NT2/D1 (cell line): ENCODE measurements at regions not wholly inside any gene's neighbourhood (a gene's known extent, or its start where the extent isn't known, plus 50 kb on each side); places are given as distances from the start of the nearest gene placed in this dataset.

ENCODE experiments used
- DNase-seq: peaks from one replicate; pipeline ENCODE4 v3.0.0-alpha.2; 2011; ENCODE audit warnings: low read depth, low spot score
- H3K27me3 ChIP-seq: 2 replicates; pipeline ENCODE4 v1.6.0; 2011; ENCODE audit warnings: mild to moderate bottlenecking; ENCODE audit not compliant: insufficient read length, insufficient read depth
- H3K36me3 ChIP-seq: 2 replicates; pipeline ENCODE4 v1.6.1; 2011; ENCODE audit warnings: mild to moderate bottlenecking, low read length, mixed read lengths; ENCODE audit not compliant: insufficient read depth, insufficient read length
- H3K4me1 ChIP-seq: 2 replicates; pipeline ENCODE4 v1.5.1; 2011; ENCODE audit not compliant: insufficient read depth, insufficient read length
- H3K4me3 ChIP-seq: 2 replicates; pipeline ENCODE4 v1.5.1; 2011; ENCODE audit warnings: low read depth; ENCODE audit not compliant: insufficient read length
- H3K9ac ChIP-seq: 2 replicates; pipeline ENCODE4 v1.6.0; 2011; ENCODE audit warnings: low read depth; ENCODE audit not compliant: insufficient read length
- H3K9me3 ChIP-seq: 2 replicates; pipeline ENCODE4 v1.5.1; 2011; ENCODE audit warnings: mild to moderate bottlenecking, low read length; ENCODE audit not compliant: insufficient read depth
- SUZ12 ChIP-seq: IDR thresholded peaks from 2 replicates; pipeline ENCODE4 v1.6.1; 2011; ENCODE audit not compliant: insufficient read length, insufficient read depth; ENCODE audit errors: extremely low read depth
- YY1 ChIP-seq: IDR thresholded peaks from 2 replicates; pipeline ENCODE4 v1.6.1; 2011; ENCODE audit not compliant: insufficient read length, insufficient read depth
- ZNF274 ChIP-seq: IDR thresholded peaks from 2 replicates; pipeline ENCODE4 v1.6.1; 2011; ENCODE audit warnings: mild to moderate bottlenecking, low read depth, low read length

DNA sequence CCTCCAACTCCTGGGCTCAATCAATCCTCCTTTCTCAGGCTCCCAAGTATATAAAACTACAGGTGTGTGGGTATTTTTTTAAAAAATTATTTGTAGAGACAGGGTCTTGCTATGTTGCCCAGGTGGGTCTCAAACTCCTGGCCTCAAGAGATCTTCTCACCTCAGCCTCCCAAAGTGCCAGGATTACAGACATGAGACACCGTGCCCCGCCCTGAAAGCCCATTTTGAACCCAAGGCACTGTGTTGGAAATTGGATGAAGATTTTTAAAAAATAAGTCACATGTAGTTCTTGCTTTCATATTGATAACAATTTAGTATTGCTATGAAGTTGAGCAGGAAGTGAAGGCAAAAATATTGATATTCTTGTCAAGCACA lies 472.5 kb upstream of the TNP1 start:
- DNase-seq = no peak
- Histone ChIP-seq H3K9ac (no peak overlapping the region), H3K4me3 (no peak overlapping the region), H3K36me3 (no peaks in the 10 kb centered on the region), H3K27me3 (no peaks in the 10 kb centered on the region), H3K9me3 (no peaks in the 10 kb centered on the region), H3K4me1 (peaks cover 4% of the 10 kb centered on the region)
- TF ChIP-seq YY1 (no peak), ZNF274 (no peak)

- Histone ChIP-seq H3K4me3 (no peak overlapping the region), H3K9ac (peak overlapping the region; percentile 12), H3K9me3 (no peaks in the 10 kb centered on the region), H3K4me1 (peaks cover 4% of the 10 kb centered on the region), H3K27me3 (no peaks in the 10 kb centered on the region), H3K36me3 (no peaks in the 10 kb centered on the region)
- DNase-seq = peak; percentile 75
- TF ChIP-seq SUZ12 = no peak
- no peak for TF ChIP-seq YY1
- no peak for TF ChIP-seq ZNF274
Measured at GRCh38 chr2:217331523-217332416, 471.9 kb upstream of the TNP1 start.

DNA sequence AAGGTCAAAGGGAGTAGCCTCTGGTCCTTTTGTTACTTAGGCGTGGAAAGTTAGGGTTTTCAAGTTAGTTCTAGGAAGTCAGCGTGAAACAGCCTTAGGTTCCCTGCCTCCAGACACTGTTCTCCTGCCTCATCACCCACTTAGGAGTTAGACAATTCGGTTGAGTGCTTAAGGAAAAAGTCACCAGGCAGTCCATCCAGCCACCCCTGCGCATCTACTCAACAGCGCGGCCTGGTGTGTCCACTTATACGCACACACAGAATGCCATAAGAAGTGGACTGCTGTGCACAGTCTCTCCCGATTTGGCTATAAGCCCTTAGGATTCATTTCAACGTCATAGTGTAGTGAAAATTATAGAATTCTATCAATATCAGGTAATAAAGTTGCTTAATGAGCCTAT lies 470.8 kb upstream of the TNP1 start:
- Histone ChIP-seq H3K4me1 (peaks cover 4% of the 10 kb centered on the region), H3K9ac (no peak overlapping the region), H3K4me3 (no peak overlapping the region), H3K9me3 (no peaks in the 10 kb centered on the region), H3K27me3 (no peaks in the 10 kb centered on the region), H3K36me3 (no peaks in the 10 kb centered on the region)
- TF ChIP-seq SUZ12 = no peak
- no peak for TF ChIP-seq YY1
- TF ChIP-seq ZNF274 = no peak
- no peak for DNase-seq

GRCh38 chr2:217329023-217329431 lies 469.2 kb upstream of the TNP1 start:
- H3K4me1 ChIP-seq = peaks cover 4% of the 10 kb centered on the region
- H3K27me3 ChIP-seq = no peaks in the 10 kb centered on the region
- no peaks in the 10 kb centered on the region for H3K36me3 ChIP-seq
- no peak overlapping the region for H3K4me3 ChIP-seq
- no peak overlapping the region for H3K9ac ChIP-seq
- DNase-seq = no peak
- peaks cover 4% of the 10 kb centered on the region; the same call in 1 of the 2 replicates for H3K9me3 ChIP-seq
- TF ChIP-seq ZNF274 (no peak), SUZ12 (no peak), YY1 (no peak)

GRCh38 chr2:217328622-217328978 lies 468.7 kb upstream of the TNP1 start:
- Histone ChIP-seq H3K4me1 (peaks cover 4% of the 10 kb centered on the region), H3K4me3 (no peak overlapping the region), H3K27me3 (no peaks in the 10 kb centered on the region), H3K9me3 (peaks cover 8% of the 10 kb centered on the region; the same call in 1 of the 2 replicates), H3K36me3 (no peaks in the 10 kb centered on the region), H3K9ac (no peak overlapping the region)
- TF ChIP-seq SUZ12 (no peak), ZNF274 (no peak), YY1 (no peak)
- DNase-seq = no peak

DNA sequence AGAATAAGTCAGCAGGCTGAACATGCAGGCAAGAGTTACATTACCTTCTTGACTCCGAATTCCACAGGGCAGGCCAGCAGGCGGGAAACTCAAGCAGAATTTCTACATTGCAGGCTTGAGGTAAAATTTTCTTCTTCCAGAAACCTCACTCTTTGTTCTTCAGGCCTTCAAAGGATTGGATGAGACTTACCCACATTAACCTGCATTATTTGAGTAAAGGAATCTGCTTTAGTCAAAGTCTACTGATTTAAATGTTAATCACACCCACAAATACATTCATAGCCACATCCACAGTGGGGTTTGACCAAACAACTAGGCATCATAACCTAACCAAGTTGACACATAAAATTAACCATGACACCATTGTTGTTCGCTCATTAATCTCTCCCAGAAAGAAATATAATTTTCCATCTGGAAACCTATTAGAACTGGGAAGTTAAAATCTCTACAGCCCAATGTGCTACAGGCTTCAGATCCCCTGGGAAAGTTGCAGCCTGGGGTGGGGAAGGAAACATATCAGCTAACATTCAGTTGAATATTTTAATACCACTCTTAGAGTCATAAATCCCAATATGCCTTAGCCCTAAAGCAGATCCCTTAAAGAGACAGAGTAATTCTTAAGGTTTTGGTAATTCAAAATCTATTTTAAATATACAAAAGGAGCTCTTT lies 468.2 kb upstream of the TNP1 start:
- H3K36me3 ChIP-seq = no peaks in the 10 kb centered on the region
- no peak for TF ChIP-seq YY1
- no peak for TF ChIP-seq ZNF274
- no peak for TF ChIP-seq SUZ12
- H3K27me3 ChIP-seq = no peaks in the 10 kb centered on the region
- H3K9ac ChIP-seq = no peak overlapping the region
- H3K4me3 ChIP-seq = no peak overlapping the region
- no peak for DNase-seq
- peaks cover under 1% of the 10 kb centered on the region for H3K4me1 ChIP-seq
- peaks cover 12% of the 10 kb centered on the region; the same call in 1 of the 2 replicates for H3K9me3 ChIP-seq

DNA sequence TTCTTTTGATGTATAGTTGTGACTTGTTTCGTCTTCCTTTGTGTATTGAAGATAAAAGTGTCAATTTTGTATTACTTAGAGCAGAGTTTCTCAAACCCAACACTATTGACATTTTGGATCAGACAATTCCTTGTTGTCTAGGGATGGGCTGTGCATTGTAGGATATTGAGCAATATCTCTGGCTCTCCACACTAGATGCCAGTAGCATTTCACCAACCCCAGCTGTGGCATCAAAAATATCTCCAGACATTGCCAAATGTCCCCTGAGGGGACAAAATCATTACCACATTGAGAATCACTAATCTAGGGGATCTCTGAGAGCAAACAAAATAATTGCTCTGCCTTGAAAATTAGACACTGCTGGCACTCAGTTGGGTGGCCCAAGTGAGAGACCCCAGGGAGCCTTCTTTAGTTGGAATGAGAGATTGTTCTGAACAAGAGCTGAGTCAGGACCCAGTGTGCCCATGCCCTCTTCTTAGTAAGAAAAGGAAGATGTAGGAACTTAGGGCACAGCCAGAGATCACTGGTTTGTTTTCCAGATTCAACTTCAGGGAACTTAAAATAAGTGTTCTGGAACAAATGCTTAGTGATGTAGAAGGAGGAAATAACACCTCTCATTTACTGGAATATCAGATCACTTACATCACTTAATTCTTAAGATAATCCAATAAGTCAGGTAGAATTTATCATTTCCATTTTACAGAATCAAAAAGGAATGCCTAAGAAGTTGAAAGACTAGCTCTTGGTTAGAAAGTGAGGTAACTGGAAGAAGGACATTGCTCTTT lies 466.6 kb upstream of the TNP1 start:
- Histone ChIP-seq H3K9me3 (peaks cover 12% of the 10 kb centered on the region; the same call in 1 of the 2 replicates), H3K9ac (no peak overlapping the region), H3K27me3 (no peaks in the 10 kb centered on the region), H3K4me3 (no peak overlapping the region), H3K36me3 (no peaks in the 10 kb centered on the region), H3K4me1 (no peaks in the 10 kb centered on the region)
- no peak for TF ChIP-seq SUZ12
- no peak for TF ChIP-seq YY1
- no peak for TF ChIP-seq ZNF274
- no peak for DNase-seq
